HepG2 (cell line): ENCODE measurements at regions not wholly inside any gene's neighbourhood (a gene's known extent, or its start where the extent isn't known, plus 50 kb on each side); places are given as distances from the start of the nearest gene placed in this dataset.

Experiments
- ATAC-seq: fragments of 200-7000 bp; cut with Tn5 transposase; 3 replicates; pipeline ENCODE4 v1.9.1; 2020; ENCODE audit warnings: mild to moderate bottlenecking, moderate library complexity
- BruUV-seq: library from RNA; stranded (reverse); fragments of 400-500 nt; replicated peaks from 2 replicates; lab custom pipeline; 2021; lab: Mats Ljungman, UMichigan
- CTCF ChIA-PET: fragments of 300-600 bp; formaldehyde crosslinking; extraction: SDS; loops from one replicate; lab custom pipeline; 2021; ENCODE audit warnings: low total read pairs, inconsistent platforms, low intra/inter-chr PET ratio; lab: Yijun Ruan, JAX
- POLR2A ChIA-PET: fragments of 350-600 bp; sonication (Branson Sonifier 250); formaldehyde crosslinking; loops from one replicate; lab custom pipeline; 2020; ENCODE audit warnings: antibody characterized with exemption, inconsistent platforms; lab: Yijun Ruan, JAX
- DNase-seq: peaks from one replicate; pipeline ENCODE4 v3.0.0-alpha.2; 2015; ENCODE audit warnings: low spot score
- FAIRE-seq: peaks from 3 replicates; lab custom pipeline; 2011; peaks lifted over from hg19 to GRCh38; lab: Jason Lieb, UNC
- H2AFZ ChIP-seq: one replicate; pipeline ENCODE4 v1.6.1; 2011; ENCODE audit warnings: low read length, inconsistent platforms
- H3K27ac ChIP-seq: fragments of 300-600 bp; 3 replicates; pipeline ENCODE4 v1.8.0; 2011; ENCODE audit warnings: mixed run types, mild to moderate bottlenecking, mixed read lengths, low read length, inconsistent platforms; ENCODE audit not compliant: insufficient read depth; ENCODE audit errors: extremely low read length
- H3K27me3 ChIP-seq, 2 experiments: fragments of 200-600 bp in 1 of 2; 2 replicates in 1 of 2; 3 replicates in 1 of 2; pipeline versions ENCODE4 v1.6.0 to v1.8.0; 2011; ENCODE audit warnings: low read length in 2 of 2, mild to moderate bottlenecking in 2 of 2, moderate library complexity in 2 of 2, inconsistent platforms in 1 of 2; ENCODE audit not compliant: insufficient read depth in 2 of 2, control insufficient read depth in 1 of 2
- H3K36me3 ChIP-seq, 2 experiments: fragments of 200-600 bp in 1 of 2; replicated peaks in 1 of 2; 2 replicates in 1 of 2; 3 replicates in 1 of 2; pipeline versions ENCODE4 v1.5.1 to v1.8.0; 2011; ENCODE audit warnings: low read length in 2 of 2, inconsistent platforms in 1 of 2; ENCODE audit not compliant: insufficient read depth in 2 of 2, control insufficient read depth in 1 of 2
- H3K4me1 ChIP-seq: 2 replicates; pipeline ENCODE4 v1.5.1; 2012; ENCODE audit warnings: low read length, inconsistent platforms; ENCODE audit not compliant: insufficient read depth
- H3K4me2 ChIP-seq: 2 replicates; pipeline ENCODE4 v1.6.0; 2011; ENCODE audit warnings: low read depth, low read length, inconsistent platforms
- H3K4me3 ChIP-seq, 3 experiments: fragments of 200-600 bp in 1 of 3; sonication (generic), shearing (Covaris generic) in 1 of 3; replicated peaks in 1 of 3; 2 replicates each; pipeline ENCODE4 v1.5.1; 2011 to 2016; ENCODE audit warnings: low read length in 3 of 3, inconsistent platforms in 2 of 3, low read depth in 2 of 3, mild to moderate bottlenecking in 2 of 3, control low read depth in 1 of 3, mixed read lengths in 1 of 3; ENCODE audit not compliant: insufficient read depth in 1 of 3
- H3K79me2 ChIP-seq: one replicate; pipeline ENCODE4 v1.6.1; 2011; ENCODE audit warnings: low read length, inconsistent platforms; ENCODE audit not compliant: insufficient read depth
- H3K9ac ChIP-seq: 2 replicates; pipeline ENCODE4 v1.6.0; 2011; ENCODE audit warnings: mild to moderate bottlenecking, low read depth, low read length, inconsistent platforms; ENCODE audit not compliant: insufficient read depth
- H3K9me3 ChIP-seq: 2 replicates; pipeline ENCODE4 v1.5.1; 2012; ENCODE audit warnings: mild to moderate bottlenecking, low read length
- H4K20me1 ChIP-seq: 2 replicates; pipeline ENCODE4 v1.6.0; 2011; ENCODE audit warnings: inconsistent platforms, mild to moderate bottlenecking, low read length, moderate library complexity; ENCODE audit not compliant: insufficient read depth
- CC2D1A ChIP-seq: sonication (generic); formaldehyde crosslinking; IDR thresholded peaks from 2 replicates; pipeline ENCODE4 v1.8.1; 2023; ENCODE audit warnings: mild to moderate bottlenecking, missing genetic modification reagents
- FOXP1 ChIP-seq, 2 experiments: fragments of 450-650 bp in 1 of 2; IDR thresholded peaks; 2 replicates each; pipeline ENCODE4 v1.6.1; 2017 to 2018; ENCODE audit warnings: antibody characterized with exemption in 1 of 2
- ISX ChIP-seq: sonication (generic); formaldehyde crosslinking; conservative IDR thresholded peaks from 2 replicates; pipeline ENCODE4 v1.5.0; 2020; ENCODE audit warnings: missing genetic modification reagents
- SYNCRIP ChIP-seq: fragments of 200-400 bp; formaldehyde crosslinking; IDR thresholded peaks from 2 replicates; pipeline ENCODE4 v1.6.1; 2018; ENCODE audit warnings: mild to moderate bottlenecking, low read depth, low read length; ENCODE audit not compliant: insufficient read depth
- THYN1 ChIP-seq: sonication (generic); formaldehyde crosslinking; IDR thresholded peaks from 2 replicates; pipeline ENCODE4 v1.8.1; 2023; ENCODE audit warnings: low read depth, mild to moderate bottlenecking, moderate library complexity, missing genetic modification reagents, borderline replicate concordance
- ZNF143 ChIP-seq: sonication (generic); formaldehyde crosslinking; IDR thresholded peaks from 2 replicates; pipeline ENCODE4 v1.4.0; 2020; ENCODE audit warnings: missing genetic modification reagents
- ZNF629 ChIP-seq: sonication (generic); formaldehyde crosslinking; conservative IDR thresholded peaks from 2 replicates; pipeline ENCODE4 v1.5.0; 2020; ENCODE audit warnings: missing genetic modification reagents
- WGBS: methylation state at CpG from one replicate; pipeline ENCODE4 v1.1.6; 2017; ENCODE audit warnings: low lambda C conversion rate; 5-methylcytosine and 5-hydroxymethylcytosine counted together
- in situ Hi-C: cut with HindIII; loops from 2 replicates; pipeline ENCODE4 v1.10.0; 2017; ENCODE audit warnings: low pct_unique_long_range_greater_than_20kb; ENCODE audit not compliant: extremely low pct_ligation_motif_present
- intact Hi-C: fragments of 100-400 bp; cut with micrococcal nuclease; formaldehyde crosslinking; loops from one replicate; pipeline ENCODE4 v1.10.0; 2022; ENCODE audit not compliant: unreplicated experiment
- TF ChIP-seq, protein P1 (sequence below): sonication (generic); formaldehyde crosslinking; IDR thresholded peaks from 2 replicates; pipeline ENCODE4 v1.5.0; 2020; ENCODE audit warnings: mild to moderate bottlenecking, missing genetic modification reagents, moderate library complexity

DNA sequence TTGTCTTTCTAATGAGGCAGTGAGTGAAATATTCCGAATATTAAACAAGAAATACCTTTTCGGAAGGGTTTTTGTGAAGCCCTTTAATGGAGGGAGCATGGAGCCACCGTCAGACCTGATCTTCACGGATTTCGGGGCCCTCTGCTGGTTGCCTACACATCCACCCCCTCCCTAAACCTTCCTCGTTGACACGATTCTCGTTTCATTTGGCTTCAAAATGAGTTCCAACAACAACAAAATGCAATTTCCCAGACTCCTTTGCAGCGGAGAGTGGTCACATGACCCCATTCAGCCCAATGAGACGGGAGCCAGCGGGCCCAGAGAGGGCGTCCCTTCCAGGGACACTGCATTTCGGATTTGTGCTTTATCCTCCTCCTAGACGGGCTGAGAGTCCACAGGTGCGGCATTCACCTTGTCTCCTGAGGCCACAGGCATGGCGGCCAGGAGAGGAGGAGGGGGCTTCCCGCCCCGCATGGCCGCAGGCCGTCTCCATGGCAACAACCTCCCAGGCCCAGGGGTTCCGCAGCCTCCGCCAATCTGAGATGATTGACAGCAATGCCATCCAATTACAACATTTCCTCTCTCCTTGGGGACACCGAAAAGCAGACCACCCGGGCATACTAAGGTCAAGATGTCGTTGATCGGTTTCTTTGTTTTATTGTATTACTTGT, 259.8 kb downstream of the C16orf95 start:
- intact Hi-C loops = no loop called here
- H2AFZ ChIP-seq = no peak overlapping the region
- DNase-seq (no peak), FAIRE-seq (no peak), ATAC-seq (no peak)
- H3K79me2 ChIP-seq = no peaks in the 10 kb centered on the region
- in situ Hi-C loops = loop anchor here (5.0 kb wide), 1 partner anchor 490 kb away; the partner anchor contains the start of gene FOXC2
- peaks cover 3 to 36% of the 10 kb centered on the region in 2 experiments; a peak in 3 of 5 replicates for H3K27me3 ChIP-seq
- POLR2A ChIA-PET = no interaction called here
- CTCF ChIA-PET = interaction anchor here (1.5 kb wide), 1 partner anchor 494 kb away, joined by 4 read pairs; no protein-coding TSS in a partner anchor
- WGBS = 46% methylated on average over 23 of the region's 26 CpGs
- no peaks in the 10 kb centered on the region for H3K4me1 ChIP-seq
- H3K36me3 ChIP-seq = no peaks in the 10 kb centered on the region
- H3K4me2 ChIP-seq = no peak overlapping the region
- BruUV-seq = no TSS peak
- TF ChIP-seq, protein P1, sequence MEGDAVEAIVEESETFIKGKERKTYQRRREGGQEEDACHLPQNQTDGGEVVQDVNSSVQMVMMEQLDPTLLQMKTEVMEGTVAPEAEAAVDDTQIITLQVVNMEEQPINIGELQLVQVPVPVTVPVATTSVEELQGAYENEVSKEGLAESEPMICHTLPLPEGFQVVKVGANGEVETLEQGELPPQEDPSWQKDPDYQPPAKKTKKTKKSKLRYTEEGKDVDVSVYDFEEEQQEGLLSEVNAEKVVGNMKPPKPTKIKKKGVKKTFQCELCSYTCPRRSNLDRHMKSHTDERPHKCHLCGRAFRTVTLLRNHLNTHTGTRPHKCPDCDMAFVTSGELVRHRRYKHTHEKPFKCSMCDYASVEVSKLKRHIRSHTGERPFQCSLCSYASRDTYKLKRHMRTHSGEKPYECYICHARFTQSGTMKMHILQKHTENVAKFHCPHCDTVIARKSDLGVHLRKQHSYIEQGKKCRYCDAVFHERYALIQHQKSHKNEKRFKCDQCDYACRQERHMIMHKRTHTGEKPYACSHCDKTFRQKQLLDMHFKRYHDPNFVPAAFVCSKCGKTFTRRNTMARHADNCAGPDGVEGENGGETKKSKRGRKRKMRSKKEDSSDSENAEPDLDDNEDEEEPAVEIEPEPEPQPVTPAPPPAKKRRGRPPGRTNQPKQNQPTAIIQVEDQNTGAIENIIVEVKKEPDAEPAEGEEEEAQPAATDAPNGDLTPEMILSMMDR (CRISPR knock-in tag) = peak; percentile 29
- no peak for TF ChIP-seq ZNF143 (CRISPR knock-in tag)
- TF ChIP-seq, all 625 proteins: peak for 1
- Histone ChIP-seq H3K9ac (no peak overlapping the region), H3K27ac (no peak overlapping the region), H4K20me1 (no peaks in the 10 kb centered on the region), H3K4me3 (no peak overlapping the region), H3K9me3 (no peaks in the 10 kb centered on the region)

DNA sequence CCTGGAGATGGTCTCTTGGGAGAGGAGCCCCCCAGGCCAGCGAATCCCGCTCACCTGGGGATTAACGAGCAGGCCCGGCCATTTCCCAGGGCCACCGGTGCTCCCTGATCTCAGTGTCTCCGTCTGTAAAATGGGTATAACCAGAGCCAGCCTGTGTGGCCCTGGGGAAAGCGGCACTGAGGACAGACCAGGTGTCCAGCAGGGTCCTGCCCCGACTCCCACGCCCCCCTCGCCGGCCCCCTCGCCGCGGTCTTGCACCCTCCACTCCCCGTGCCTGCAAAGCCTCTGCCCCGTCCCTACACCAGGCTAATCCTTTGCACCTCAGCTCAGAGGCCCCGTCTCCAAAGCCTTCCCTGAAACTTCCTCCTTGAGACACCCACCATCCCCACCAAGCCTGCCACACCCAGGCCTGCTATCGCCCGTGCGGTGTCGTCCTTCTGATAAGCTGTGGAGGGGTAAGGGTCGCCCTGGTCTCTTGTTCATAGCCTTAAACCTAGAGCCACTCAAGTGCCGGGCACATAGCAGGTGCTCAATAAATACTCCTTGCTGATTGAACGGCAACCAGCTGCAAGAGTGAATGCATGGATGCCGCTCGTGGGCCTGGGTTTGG, 259.1 kb downstream of the C16orf95 start:
- ChIA-PET CTCF (interaction anchor here (1.5 kb wide), 1 partner anchor 495 kb away, joined by 4 read pairs; no protein-coding TSS in a partner anchor), POLR2A (no interaction called here)
- no peaks in the 10 kb centered on the region for H4K20me1 ChIP-seq
- no peaks in the 10 kb centered on the region for H3K4me1 ChIP-seq
- H3K4me2 ChIP-seq = no peak overlapping the region
- ATAC-seq (no peak), FAIRE-seq (no peak), DNase-seq (no peak)
- in situ Hi-C loops (loop anchor here (5.0 kb wide), 1 partner anchor 491 kb away; the partner anchor contains the start of gene FOXC2), intact Hi-C loops (no loop called here)
- H3K79me2 ChIP-seq = no peaks in the 10 kb centered on the region
- 36% methylated on average over 26 of the region's 26 CpGs for WGBS
- no peak overlapping the region for H3K4me3 ChIP-seq
- H3K36me3 ChIP-seq = no peaks in the 10 kb centered on the region
- no TSS peak for BruUV-seq
- TF ChIP-seq ZNF629 (CRISPR knock-in tag) = peak; percentile 38; the same call in 1 of the 2 replicates
- no peak for TF ChIP-seq SYNCRIP
- no peak for TF ChIP-seq CC2D1A (CRISPR knock-in tag)
- no peak for TF ChIP-seq FOXP1 (IDR thresholded peaks at IDR 0.05)
- no peak for TF ChIP-seq FOXP1 (CRISPR knock-in tag; IDR thresholded peaks at IDR 0.05)
- no peak for TF ChIP-seq ISX (CRISPR knock-in tag)
- no peak for TF ChIP-seq THYN1 (CRISPR knock-in tag)
- no peaks in the 10 kb centered on the region for H3K9me3 ChIP-seq
- no peak overlapping the region for H3K9ac ChIP-seq
- H2AFZ ChIP-seq = no peak overlapping the region
- H3K27me3 ChIP-seq = peaks cover 3 to 36% of the 10 kb centered on the region in 2 experiments; a peak in 3 of 5 replicates
- H3K27ac ChIP-seq = no peak overlapping the region
